ENCODE measurements at regions not wholly inside any gene's neighbourhood (a gene's known extent, or its start where the extent isn't known, plus 50 kb on each side); places are given as distances from the start of the nearest gene placed in this dataset.

- TF ChIP-seq POLR2AphosphoS5 (IDR thresholded peaks at IDR 0.05) (no peak), POLR2A (IDR thresholded peaks at IDR 0.05) (no peak), CTCF (IDR thresholded peaks at IDR 0.05 in 8 of 11, conservative IDR thresholded peaks at IDR 0.05 in 3 of 11) (no peak)
- Histone ChIP-seq H3K4me1 (peaks cover 0 to 5% (median 0%) of the 10 kb centered on the region in 6 donors), H3K4me3 (no peak overlapping the region), H3K27me3 (replicated peaks in 1 of 7) (no peaks in the 10 kb centered on the region), H3K36me3 (no peaks in the 10 kb centered on the region), H3K9me3 (no peaks in the 10 kb centered on the region), H3K27ac (no peak overlapping the region)
- DNase-seq: no peak
- intact Hi-C loops (cut with DNase I; ENCODE audit: low total_unique reads): no loop called here
- 50 to 58% (median 55%) methylated on average over 2 of the region's 2 CpGs for WGBS, 5 donors
These were observed 908.9 kb upstream of the ADGRL2 start for GRCh38 chr1:80891871-80892270.

DNA sequence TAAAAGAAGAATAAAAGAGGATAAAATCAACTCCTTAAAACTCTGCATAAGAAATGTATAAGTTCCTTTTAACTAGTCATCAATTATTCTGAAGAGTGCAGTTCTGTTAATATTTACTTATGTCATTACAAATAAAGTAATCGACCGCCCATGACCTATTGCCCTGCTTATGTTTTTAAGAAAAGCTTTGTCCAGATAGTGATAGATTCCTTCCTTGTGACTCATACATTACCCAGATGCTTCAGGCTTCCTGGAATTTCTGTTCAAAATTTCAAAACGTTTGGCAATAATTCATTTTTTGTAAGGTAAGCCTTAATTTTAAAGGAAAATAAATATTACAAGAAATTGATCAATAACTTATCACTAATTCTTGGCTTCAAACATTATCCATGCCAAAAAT, 918.2 kb upstream of the ADGRL2 start:
- Histone ChIP-seq H3K36me3 (no peaks in the 10 kb centered on the region), H3K27me3 (replicated peaks in 1 of 7) (no peaks in the 10 kb centered on the region), H3K4me1 (no peaks in the 10 kb centered on the region), H3K9me3 (no peaks in the 10 kb centered on the region), H3K27ac (no peak overlapping the region), H3K4me3 (no peak overlapping the region)
- intact Hi-C loops (cut with DNase I; ENCODE audit: low total_unique reads): no loop called here
- WGBS, 5 donors: 49 to 71% (median 59%) methylated on average over 3 of the region's 3 CpGs
- no peak for DNase-seq
- TF ChIP-seq CTCF (IDR thresholded peaks at IDR 0.05 in 8 of 11, conservative IDR thresholded peaks at IDR 0.05 in 3 of 11) (no peak), POLR2A (IDR thresholded peaks at IDR 0.05) (no peak), POLR2AphosphoS5 (IDR thresholded peaks at IDR 0.05) (no peak)

DNA sequence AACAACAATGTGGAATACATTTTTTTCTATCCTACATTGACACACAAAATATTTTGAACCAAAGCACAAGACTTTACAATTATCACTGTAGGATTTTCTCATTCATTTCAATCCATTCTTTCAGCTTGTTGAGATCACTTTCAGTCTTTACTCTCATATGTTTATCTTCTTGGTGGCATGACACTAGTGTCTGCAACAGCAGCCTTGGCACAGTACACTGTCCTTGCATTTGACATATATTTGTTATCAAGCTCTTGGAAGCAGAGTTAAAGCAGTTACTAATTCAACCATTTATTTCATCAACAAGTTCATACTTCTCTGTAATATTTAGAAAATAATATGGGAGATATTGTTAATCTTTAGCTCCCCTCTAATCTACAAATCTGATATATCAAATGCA, 922.4 kb upstream of the ADGRL2 start:
- H3K27me3 ChIP-seq (replicated peaks in 1 of 7): no peaks in the 10 kb centered on the region
- intact Hi-C loops (cut with DNase I; ENCODE audit: low total_unique reads): no loop called here
- no peak overlapping the region for H3K4me3 ChIP-seq
- no peak for TF ChIP-seq POLR2AphosphoS5 (IDR thresholded peaks at IDR 0.05)
- TF ChIP-seq CTCF (IDR thresholded peaks at IDR 0.05 in 8 of 11, conservative IDR thresholded peaks at IDR 0.05 in 3 of 11): no peak
- TF ChIP-seq POLR2A (IDR thresholded peaks at IDR 0.05): no peak
- H3K4me1 ChIP-seq: no peaks in the 10 kb centered on the region
- no peaks in the 10 kb centered on the region for H3K36me3 ChIP-seq
- H3K27ac ChIP-seq: no peak overlapping the region
- DNase-seq: no peak
- no peaks in the 10 kb centered on the region for H3K9me3 ChIP-seq

DNA sequence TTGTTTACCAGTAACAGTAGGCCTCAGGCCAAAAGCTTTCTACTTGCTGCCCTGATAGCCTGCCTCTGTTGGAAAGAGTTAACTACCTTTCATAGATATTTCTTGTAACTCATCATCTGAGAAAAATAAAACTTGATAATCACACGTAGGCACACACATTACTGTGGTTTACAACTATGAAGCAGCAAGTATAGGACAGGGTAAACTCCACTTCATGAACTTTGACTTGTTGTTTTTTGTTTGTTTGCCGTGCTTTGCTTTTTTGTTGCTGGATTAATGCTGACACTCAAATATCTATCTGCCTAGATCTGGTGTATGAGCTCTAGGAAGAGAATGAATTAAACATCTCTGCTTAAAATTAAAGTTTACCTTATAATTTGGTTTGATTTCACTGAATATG, 924.7 kb upstream of the ADGRL2 start:
- H3K9me3 ChIP-seq: no peaks in the 10 kb centered on the region
- no peaks in the 10 kb centered on the region for H3K4me1 ChIP-seq
- H3K36me3 ChIP-seq: no peaks in the 10 kb centered on the region
- H3K4me3 ChIP-seq: no peak overlapping the region
- intact Hi-C loops (cut with DNase I; ENCODE audit: low total_unique reads): no loop called here
- WGBS, 5 donors: 81 to 90% (median 84%) methylated on average over 2 of the region's 2 CpGs
- no peaks in the 10 kb centered on the region for H3K27me3 ChIP-seq (replicated peaks in 1 of 7)
- DNase-seq: no peak
- H3K27ac ChIP-seq: no peak overlapping the region
- TF ChIP-seq CTCF (IDR thresholded peaks at IDR 0.05 in 8 of 11, conservative IDR thresholded peaks at IDR 0.05 in 3 of 11) (no peak), POLR2A (IDR thresholded peaks at IDR 0.05) (no peak), POLR2AphosphoS5 (IDR thresholded peaks at IDR 0.05) (no peak)
